NCI-H510A (cell line): ENCODE measurements at regions not wholly inside any gene's neighbourhood (a gene's known extent, or its start where the extent isn't known, plus 50 kb on each side); places are given as distances from the start of the nearest gene placed in this dataset.

Experiments used
- DNase-seq: peaks from one replicate; lab custom pipeline; 2025; lab: John Stamatoyannopoulos, UW

GRCh38 chr4:62450740-62451139 is 1250.6 kb downstream of the ADGRL3 start:
- no peak for DNase-seq

DNA sequence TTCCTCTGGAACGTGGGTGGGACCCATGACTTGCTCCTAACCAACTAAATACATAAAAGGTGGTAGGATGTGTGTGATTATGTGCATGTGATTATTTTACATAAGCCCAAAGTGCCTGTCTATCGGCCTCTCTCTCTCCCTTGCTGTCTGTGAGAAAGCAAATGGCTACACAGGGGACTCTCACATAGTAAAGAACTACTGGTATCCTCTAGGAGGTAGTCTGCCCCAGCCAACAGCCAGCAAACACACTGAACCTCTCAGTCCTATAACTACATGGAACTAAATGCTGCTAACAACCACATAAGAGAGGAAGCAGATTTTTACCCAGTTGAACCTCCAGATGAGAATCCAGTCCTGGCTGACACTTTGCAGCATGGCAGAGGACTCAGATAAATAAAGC is 1249.4 kb downstream of the ADGRL3 start:
- DNase-seq = no peak

DNA sequence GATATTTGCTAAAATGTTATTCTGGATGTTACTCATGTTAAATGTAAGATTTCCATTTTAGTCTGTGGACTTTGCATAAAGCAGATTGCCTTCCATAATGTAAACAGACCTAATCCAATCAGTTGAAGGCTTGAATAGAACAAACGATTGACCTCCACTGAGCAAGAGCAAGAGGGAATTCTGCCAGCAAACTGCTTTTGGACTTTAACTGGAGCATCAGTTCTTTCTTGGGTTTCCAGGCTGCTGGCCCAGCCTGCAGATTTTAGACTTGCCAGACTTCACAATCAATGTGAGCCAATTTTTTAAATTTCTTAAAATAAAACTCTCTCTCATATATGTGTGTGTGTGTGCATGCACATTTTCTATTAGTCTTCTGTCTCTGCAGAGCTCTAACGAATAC is 1248.8 kb downstream of the ADGRL3 start:
- no peak for DNase-seq

DNA sequence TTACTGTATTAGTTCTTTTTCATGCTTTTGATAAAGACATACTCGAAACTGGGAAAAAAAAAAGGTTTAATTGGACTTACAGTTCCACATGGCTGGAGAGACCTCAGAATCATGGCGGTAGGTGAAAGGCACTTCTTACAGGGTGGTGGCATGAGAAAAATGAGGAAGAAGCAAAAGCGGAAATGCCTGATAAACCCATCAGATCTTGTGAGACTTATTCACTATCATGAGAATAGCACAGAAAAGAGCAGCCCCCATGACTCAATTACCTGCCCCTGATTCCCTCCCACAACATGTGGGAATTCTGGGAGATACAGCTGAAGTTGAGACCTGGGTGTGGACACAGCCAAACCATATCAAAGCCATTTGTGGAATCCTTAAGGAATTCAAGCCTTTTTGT is 1238.9 kb downstream of the ADGRL3 start:
- no peak for DNase-seq

- DNase-seq = no peak
Observed at GRCh38 chr4:62434921-62435320, 1234.8 kb downstream of the ADGRL3 start.

DNA sequence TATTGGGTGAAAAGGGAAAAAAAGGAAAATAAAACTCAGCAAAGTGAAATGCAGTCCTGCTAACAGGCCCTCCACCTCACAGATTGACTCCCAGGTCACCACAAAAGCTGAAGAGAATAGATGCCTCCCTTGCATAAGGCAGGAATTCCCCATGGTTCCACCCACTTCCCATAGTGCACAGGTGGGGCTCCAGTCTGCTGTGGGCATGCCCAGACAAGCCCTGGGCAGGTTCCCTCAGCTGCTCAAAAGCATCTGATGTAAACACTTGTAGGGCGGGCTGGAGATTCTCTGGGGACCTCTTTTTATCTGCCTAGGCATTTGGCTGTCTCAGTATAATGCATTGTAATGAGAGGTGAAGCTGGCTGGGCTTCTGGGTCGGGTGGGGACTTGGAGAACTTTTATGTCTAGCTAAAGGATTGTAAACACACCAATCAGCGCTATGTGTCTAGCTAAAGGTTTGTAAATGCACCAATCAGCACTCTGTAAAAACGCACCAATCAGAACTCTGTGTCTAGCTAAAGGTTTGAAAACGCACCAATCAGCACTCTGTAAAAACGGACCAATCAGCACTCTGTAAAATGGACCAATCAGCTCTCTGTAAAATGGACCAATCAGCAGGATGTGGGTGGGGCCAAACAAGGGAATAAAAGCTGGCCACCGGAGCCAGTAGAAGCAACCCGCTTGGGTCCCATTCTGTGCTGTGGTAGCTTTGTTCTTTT is 1231.5 kb downstream of the ADGRL3 start:
- peak; percentile 7 for DNase-seq

- no peak for DNase-seq
Observed at GRCh38 chr4:62429297-62429696, 1229.2 kb downstream of the ADGRL3 start.

DNA sequence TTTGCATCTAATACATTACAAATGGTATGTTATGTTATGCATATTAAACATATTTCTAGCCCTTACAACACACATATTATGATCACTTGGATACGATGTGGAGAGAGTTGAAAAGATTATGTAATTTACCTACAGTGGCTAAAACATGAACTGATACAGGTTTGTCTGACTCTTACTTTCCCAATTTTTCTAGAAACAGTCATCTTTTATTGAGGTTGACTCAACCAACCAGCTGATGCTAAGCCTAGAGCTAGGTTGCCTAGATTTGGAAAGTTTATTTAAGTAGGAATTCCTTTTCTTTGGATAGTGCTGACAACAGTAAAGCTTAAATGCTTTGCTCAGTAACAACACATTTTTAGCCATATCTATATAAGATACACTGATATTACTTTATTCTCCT is 1215.1 kb downstream of the ADGRL3 start:
- DNase-seq = no peak

- no peak for DNase-seq
Observed at GRCh38 chr4:62414563-62414962, 1214.4 kb downstream of the ADGRL3 start.

DNA sequence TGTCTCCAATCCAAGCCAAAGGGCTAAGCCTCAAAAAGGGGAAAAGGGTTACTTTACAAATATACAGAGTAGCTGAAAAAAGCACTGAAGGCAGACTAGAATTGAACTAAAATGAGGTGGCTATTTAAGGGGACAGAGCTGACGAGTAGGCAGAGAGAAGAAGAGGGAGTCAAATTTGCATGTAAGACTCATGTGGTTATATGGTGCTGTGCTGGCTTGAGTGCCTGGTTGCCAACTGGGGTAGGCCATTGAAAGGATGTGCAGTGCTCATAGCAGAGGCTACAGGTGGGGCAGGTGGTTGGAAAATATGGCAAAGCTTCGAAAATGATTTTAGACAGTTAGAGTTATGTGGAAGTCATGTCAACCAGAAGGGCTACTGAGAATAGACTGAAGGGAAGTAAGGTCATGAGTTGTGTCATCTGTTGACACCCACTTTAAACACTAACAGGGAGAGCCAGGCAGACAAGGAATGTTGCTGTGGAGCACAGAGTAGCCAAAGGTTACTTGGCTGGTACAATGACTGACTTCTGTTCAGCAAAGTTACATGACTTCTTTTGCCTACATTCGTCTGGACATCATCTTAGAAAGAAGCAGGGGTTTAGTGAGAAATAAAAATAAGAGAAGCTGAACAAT is 1210.4 kb downstream of the ADGRL3 start:
- DNase-seq = no peak

GRCh38 chr4:62408454-62408853 is 1208.3 kb downstream of the ADGRL3 start:
- DNase-seq = no peak

DNA sequence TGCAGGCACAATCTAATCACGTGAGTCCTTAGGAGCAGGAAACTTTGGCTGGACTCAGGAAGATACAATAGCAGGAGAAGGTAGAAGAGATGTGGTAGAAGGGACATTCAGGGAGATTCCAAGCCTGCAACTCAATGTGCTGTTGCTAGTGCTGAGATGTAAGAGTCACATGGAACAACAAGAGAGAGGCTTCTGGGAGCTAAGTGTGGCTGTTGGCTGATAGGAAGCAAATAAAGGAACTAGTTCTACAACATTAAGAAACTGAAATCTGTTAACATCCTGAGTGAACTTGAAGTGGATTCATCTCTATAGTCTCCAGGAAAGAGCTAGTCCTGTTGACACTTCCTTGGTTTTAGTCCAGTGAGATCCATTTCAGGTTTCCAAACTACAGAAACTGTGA is 1207.4 kb downstream of the ADGRL3 start:
- DNase-seq = no peak

DNA sequence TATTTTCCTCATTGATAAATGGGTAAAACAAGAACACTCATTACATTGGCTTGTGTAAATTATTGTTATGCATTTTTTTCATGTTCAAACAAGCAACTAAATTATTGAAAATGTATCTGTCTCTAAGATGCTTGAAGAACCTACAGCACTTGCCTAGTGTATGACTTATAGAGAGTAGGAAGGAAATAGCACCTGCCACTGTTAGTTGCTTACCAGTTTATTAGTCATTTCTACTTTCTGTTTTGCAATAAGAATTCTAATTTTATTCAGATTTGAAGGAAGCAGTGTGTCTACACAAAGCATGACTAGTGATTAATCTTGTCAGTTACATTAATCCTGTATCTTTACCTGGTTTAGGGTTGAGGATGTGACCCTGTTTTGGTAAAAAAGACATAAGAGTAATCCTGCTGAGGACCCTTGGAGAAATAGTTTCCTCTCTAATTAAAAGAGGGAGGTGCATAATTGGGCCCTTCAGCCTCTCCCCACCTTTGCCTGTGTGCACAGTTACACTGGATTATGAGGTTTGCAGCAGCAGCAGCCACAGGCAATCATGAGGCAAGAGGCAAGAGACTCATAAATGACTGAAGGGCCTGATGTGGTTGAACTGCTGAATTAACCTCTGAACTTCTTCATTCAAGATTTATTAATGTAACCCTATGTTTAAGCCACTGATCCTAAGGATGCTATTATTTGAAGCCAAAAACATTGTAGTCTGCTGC is 1202.1 kb downstream of the ADGRL3 start:
- DNase-seq = no peak

DNA sequence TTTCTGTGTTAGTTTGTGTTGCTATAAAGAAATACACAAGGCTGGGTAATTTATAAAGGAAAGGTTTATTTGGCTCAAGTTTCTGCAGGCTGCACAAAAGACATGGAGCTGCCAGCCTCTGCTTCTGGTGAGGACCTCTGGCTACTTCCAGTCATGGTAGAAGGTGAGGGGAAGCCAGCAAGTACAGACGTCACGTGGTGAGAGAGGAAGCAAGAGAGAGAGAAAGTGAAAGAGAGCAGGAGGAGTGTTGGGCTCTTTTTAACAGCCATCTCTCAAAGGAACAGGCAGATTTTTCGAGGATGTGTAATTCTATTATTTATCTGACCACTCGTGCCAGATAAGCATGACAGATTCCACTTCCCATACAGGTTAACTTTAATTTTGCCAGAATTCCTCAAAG is 1199.1 kb downstream of the ADGRL3 start:
- DNase-seq = no peak

GRCh38 chr4:62398318-62398717 is 1198.2 kb downstream of the ADGRL3 start:
- DNase-seq = no peak

- DNase-seq = no peak
Observed at GRCh38 chr4:62394766-62395165, 1194.6 kb downstream of the ADGRL3 start.

DNA sequence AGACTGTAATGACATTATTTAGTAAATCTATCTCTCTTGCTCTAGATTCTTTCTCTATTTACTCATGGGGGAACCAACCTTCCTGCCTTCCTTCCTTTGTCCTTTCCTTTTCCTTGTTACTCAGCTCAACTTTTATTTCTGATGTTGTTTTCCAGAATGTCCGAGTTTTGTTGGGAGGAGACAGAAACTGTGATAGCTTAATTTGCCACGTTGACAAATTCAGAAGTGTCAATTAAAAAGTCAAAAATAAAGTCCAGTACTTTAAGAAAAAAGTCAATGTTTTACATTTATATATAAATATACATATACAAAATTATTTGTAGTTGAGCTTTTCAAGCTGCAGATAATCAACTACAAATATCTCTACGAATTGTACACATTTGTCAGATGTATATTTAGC is 1187.7 kb downstream of the ADGRL3 start:
- no peak for DNase-seq

- no peak for DNase-seq
Observed at GRCh38 chr4:62377700-62378099, 1177.6 kb downstream of the ADGRL3 start.

DNA sequence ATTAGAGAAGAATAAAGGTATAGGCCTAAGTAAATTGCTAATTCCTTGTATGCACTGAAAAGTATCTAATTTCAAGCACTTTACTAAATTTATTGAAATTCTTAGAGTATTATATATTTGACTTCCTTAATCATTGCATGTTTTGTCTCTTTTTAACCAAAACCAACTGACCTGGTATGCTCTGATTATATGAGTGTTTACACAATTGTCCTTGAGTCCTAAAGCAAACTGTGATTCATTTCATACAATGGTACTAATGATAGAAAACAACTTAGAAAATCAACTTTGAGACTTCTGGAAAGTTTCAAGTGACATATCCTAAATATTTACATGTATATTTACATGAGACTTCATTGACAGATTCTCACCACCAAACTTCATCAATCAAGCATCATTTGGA is 1177.1 kb downstream of the ADGRL3 start:
- DNase-seq = no peak

GRCh38 chr4:62366939-62367338 is 1166.8 kb downstream of the ADGRL3 start:
- DNase-seq = no peak

GRCh38 chr4:62360156-62360545 is 1160.0 kb downstream of the ADGRL3 start:
- DNase-seq = no peak

- DNase-seq = no peak
Observed at GRCh38 chr4:62359441-62360155, 1159.5 kb downstream of the ADGRL3 start.

GRCh38 chr4:62344915-62345314 is 1144.8 kb downstream of the ADGRL3 start:
- DNase-seq = no peak
